PC-3 (cell line): ENCODE measurements at regions not wholly inside any gene's neighbourhood (a gene's known extent, or its start where the extent isn't known, plus 50 kb on each side); places are given as distances from the start of the nearest gene placed in this dataset.

ENCODE experiments used
- ATAC-seq: fragments of 200-7000 bp; cut with Tn5 transposase; 2 replicates; pipeline ENCODE4 v1.9.1; 2020; ENCODE audit warnings: mild to moderate bottlenecking, moderate library complexity
- BruUV-seq: library from RNA; stranded (reverse); fragments of 400-500 nt; replicated peaks from 2 replicates; lab custom pipeline; 2021; lab: Mats Ljungman, UMichigan
- CTCF ChIA-PET: fragments of 300-600 bp; sonication (Branson Sonifier 250); formaldehyde crosslinking; loops from one replicate; lab custom pipeline; 2022; ENCODE audit warnings: antibody characterized with exemption; lab: Charles Lee
- POLR2A ChIA-PET: fragments of 300-600 bp; sonication (Branson Sonifier 250); formaldehyde crosslinking; loops from one replicate; lab custom pipeline; 2022; ENCODE audit warnings: antibody characterized with exemption; ENCODE audit not compliant: unreplicated experiment; lab: Charles Lee
- DNase-seq: peaks from one replicate; pipeline ENCODE4 v3.0.0-alpha.2; 2015
- H2AFZ ChIP-seq: fragments of 300-600 bp; sonication (generic); 2 replicates; pipeline ENCODE4 v1.6.0; 2016; ENCODE audit warnings: antibody characterized with exemption, low read length
- H3F3A ChIP-seq: fragments of 300-600 bp; sonication (generic); one replicate; pipeline ENCODE4 v1.6.0; 2017; ENCODE audit warnings: antibody characterized with exemption, low read length, control low read depth, mild to moderate bottlenecking; ENCODE audit not compliant: unreplicated experiment
- H3K27ac ChIP-seq: fragments of 300-600 bp; sonication (generic); 2 replicates; pipeline ENCODE4 v1.5.1; 2016; ENCODE audit warnings: mild to moderate bottlenecking, low read length
- H3K27me3 ChIP-seq: fragments of 300-600 bp; sonication (generic); 2 replicates; pipeline ENCODE4 v1.6.1; 2016; ENCODE audit warnings: low read length, mixed read lengths
- H3K36me3 ChIP-seq: fragments of 300-600 bp; sonication (generic); 2 replicates; pipeline ENCODE4 v1.6.1; 2016; ENCODE audit warnings: low read depth, mixed run types, low read length, mixed read lengths
- H3K4me1 ChIP-seq: fragments of 300-600 bp; sonication (generic); 2 replicates; pipeline ENCODE4 v1.5.1; 2016; ENCODE audit warnings: low read length; ENCODE audit not compliant: insufficient read depth
- H3K4me2 ChIP-seq: fragments of 300-600 bp; sonication (generic); 2 replicates; pipeline ENCODE4 v1.6.0; 2016; ENCODE audit warnings: low read length
- H3K4me3 ChIP-seq: fragments of 300-600 bp; sonication (generic); 2 replicates; pipeline ENCODE4 v1.5.1; 2016; ENCODE audit warnings: mild to moderate bottlenecking, low read length, mixed read lengths
- H3K79me2 ChIP-seq: fragments of 300-600 bp; sonication (generic); 2 replicates; pipeline ENCODE4 v1.6.1; 2017; ENCODE audit warnings: low read length, mixed read lengths
- H3K9ac ChIP-seq: fragments of 300-600 bp; sonication (generic); 2 replicates; pipeline ENCODE4 v1.6.0; 2016; ENCODE audit warnings: mild to moderate bottlenecking, low read length
- H3K9me2 ChIP-seq: fragments of 300-600 bp; sonication (generic); replicated peaks from 2 replicates; pipeline ENCODE4 v1.6.1; 2016; ENCODE audit warnings: mixed run types, low read length, mixed read lengths
- H3K9me3 ChIP-seq: fragments of 300-600 bp; sonication (generic); 2 replicates; pipeline ENCODE4 v1.6.1; 2016; ENCODE audit warnings: low read length, mixed read lengths
- H4K20me1 ChIP-seq: fragments of 300-600 bp; sonication (generic); 2 replicates; pipeline ENCODE4 v1.6.1; 2016; ENCODE audit warnings: low read length, mixed read lengths
- CTCF ChIP-seq: fragments of 300-600 bp; sonication (generic); conservative IDR thresholded peaks from 2 replicates; pipeline ENCODE4 v1.5.1; 2017; ENCODE audit warnings: antibody characterized with exemption, low read depth, mild to moderate bottlenecking, low read length
- EZH2 ChIP-seq: fragments of 300-600 bp; sonication (generic); IDR thresholded peaks from one replicate; pipeline ENCODE4 v1.6.1; 2017; ENCODE audit warnings: antibody characterized with exemption, mild to moderate bottlenecking, low read length; ENCODE audit not compliant: unreplicated experiment
- EZH2phosphoT487 ChIP-seq: fragments of 300-600 bp; sonication (generic); IDR thresholded peaks from 2 replicates; pipeline ENCODE4 v1.6.1; 2018; ENCODE audit warnings: mild to moderate bottlenecking, antibody characterized with exemption, low read length, borderline replicate concordance
- intact Hi-C: fragments of 100-400 bp; cut with micrococcal nuclease; formaldehyde crosslinking; loops from 2 replicates; pipeline ENCODE4 v1.9.0; 2023

- Histone ChIP-seq H3K9ac (no peak overlapping the region), H3K27ac (no peak overlapping the region), H3K9me2 (no peaks in the 10 kb centered on the region), H3K4me3 (no peak overlapping the region), H3K36me3 (no peaks in the 10 kb centered on the region), H3K4me1 (no peaks in the 10 kb centered on the region), H2AFZ (no peak overlapping the region), H3F3A (no peaks in the 10 kb centered on the region), H4K20me1 (no peaks in the 10 kb centered on the region), H3K4me2 (no peak overlapping the region), H3K9me3 (no peaks in the 10 kb centered on the region), H3K79me2 (no peaks in the 10 kb centered on the region), H3K27me3 (peaks cover 4% of the 10 kb centered on the region; the same call in 1 of the 2 replicates)
- POLR2A ChIA-PET = no interaction called here
- CTCF ChIA-PET = no interaction called here
- no TSS peak for BruUV-seq
- intact Hi-C loops = no loop called here
- DNase-seq = no peak
- no peak for ATAC-seq
- no peak for TF ChIP-seq CTCF
- no peak for TF ChIP-seq EZH2
- no peak for TF ChIP-seq EZH2phosphoT487
Observed at GRCh38 chr15:93378558-93378957, 289.5 kb upstream of the RGMA start.

- no peaks in the 10 kb centered on the region for H4K20me1 ChIP-seq
- no peaks in the 10 kb centered on the region for H3K9me3 ChIP-seq
- BruUV-seq = no TSS peak
- peaks cover 33% of the 10 kb centered on the region for H3K27me3 ChIP-seq
- POLR2A ChIA-PET = no interaction called here
- TF ChIP-seq EZH2phosphoT487 (no peak), EZH2 (no peak), CTCF (no peak)
- DNase-seq (no peak), ATAC-seq (no peak)
- H3F3A ChIP-seq = no peaks in the 10 kb centered on the region
- H3K4me2 ChIP-seq = no peak overlapping the region
- intact Hi-C loops = no loop called here
- H2AFZ ChIP-seq = no peak overlapping the region
- H3K36me3 ChIP-seq = no peaks in the 10 kb centered on the region
- CTCF ChIA-PET = no interaction called here
- no peak overlapping the region for H3K9ac ChIP-seq
- no peaks in the 10 kb centered on the region for H3K9me2 ChIP-seq
- no peaks in the 10 kb centered on the region for H3K4me1 ChIP-seq
- H3K79me2 ChIP-seq = no peaks in the 10 kb centered on the region
- no peak overlapping the region for H3K4me3 ChIP-seq
- no peak overlapping the region for H3K27ac ChIP-seq
Observed at GRCh38 chr15:93372865-93373223, 283.8 kb upstream of the RGMA start.

GRCh38 chr15:93372208-93372864, 283.3 kb upstream of the RGMA start:
- Histone ChIP-seq H3K9ac (no peak overlapping the region), H3K9me3 (no peaks in the 10 kb centered on the region), H3K4me1 (no peaks in the 10 kb centered on the region), H3F3A (no peaks in the 10 kb centered on the region), H3K4me3 (no peak overlapping the region), H2AFZ (no peak overlapping the region), H3K36me3 (no peaks in the 10 kb centered on the region), H4K20me1 (no peaks in the 10 kb centered on the region), H3K27ac (no peak overlapping the region), H3K27me3 (peaks cover 33% of the 10 kb centered on the region), H3K79me2 (no peaks in the 10 kb centered on the region), H3K9me2 (no peaks in the 10 kb centered on the region), H3K4me2 (no peak overlapping the region)
- ChIA-PET POLR2A (no interaction called here), CTCF (no interaction called here)
- DNase-seq = no peak
- no peak for ATAC-seq
- TF ChIP-seq EZH2phosphoT487 = no peak
- BruUV-seq = no TSS peak
- intact Hi-C loops = no loop called here
